Uterus (tissue), 3 donors: ENCODE measurements at regions not wholly inside any gene's neighbourhood (a gene's known extent, or its start where the extent isn't known, plus 50 kb on each side); places are given as distances from the start of the nearest gene placed in this dataset.

Experiments used
- DNase-seq, 2 donors: peaks; one replicate each; pipeline ENCODE4 v3.0.0-alpha.2; 2019 to 2020
- H3K27ac ChIP-seq, 2 donors: fragments of 200-600 bp; sonication (generic); 1 replicate in 1 of 2; 2 replicates in 1 of 2; pipeline ENCODE4 v1.5.1; 2016 to 2018
- H3K27me3 ChIP-seq, 2 donors: fragments of 200-600 bp; sonication (generic); one replicate each; pipeline ENCODE4 v1.5.1; 2018 to 2019; ENCODE audit warnings: control low read depth in 1 of 2
- H3K36me3 ChIP-seq, 2 donors: fragments of 200-600 bp; sonication (generic); one replicate each; pipeline ENCODE4 v1.5.1; 2019; ENCODE audit warnings: control low read depth in 1 of 2
- H3K4me1 ChIP-seq, 2 donors: fragments of 200-600 bp; sonication (generic); one replicate each; pipeline ENCODE4 v1.5.1; 2018 to 2019; ENCODE audit warnings: control low read depth in 1 of 2
- H3K4me3 ChIP-seq, 2 donors: fragments of 200-600 bp; sonication (generic); 1 replicate in 1 of 2; 2 replicates in 1 of 2; pipeline ENCODE4 v1.5.1; 2018 to 2019; ENCODE audit warnings: mild to moderate bottlenecking in 1 of 2
- H3K9me3 ChIP-seq, 2 donors: fragments of 200-600 bp; sonication (generic); one replicate each; pipeline ENCODE4 v1.5.1; 2019; ENCODE audit warnings: control low read depth in 1 of 2
- CTCF ChIP-seq, 4 experiments: fragments of 200-600 bp in 2 of 4; fragments of 450-650 bp in 2 of 4; sonication (generic) in 2 of 4; IDR thresholded peaks; one replicate each; pipeline ENCODE4 v1.5.1; 2016 to 2019; ENCODE audit warnings: antibody characterized with exemption in 4 of 4, mild to moderate bottlenecking in 2 of 4, moderate library complexity in 1 of 4
- POLR2A ChIP-seq, 2 donors: fragments of 450-650 bp; IDR thresholded peaks; one replicate each; pipeline ENCODE4 v1.6.1; 2016; ENCODE audit warnings: antibody characterized with exemption in 2 of 2, mild to moderate bottlenecking in 1 of 2, moderate library complexity in 1 of 2
- intact Hi-C: fragments of 100-400 bp; cut with DNase I; formaldehyde crosslinking; loops from one replicate; pipeline ENCODE4 v1.15.1; 2023; ENCODE audit warnings: low total_unique reads
- donor health status: DM: yes; HTN: yes; CAD: no.

- no peaks in the 10 kb centered on the region for H3K36me3 ChIP-seq
- no peaks in the 10 kb centered on the region for H3K4me1 ChIP-seq
- DNase-seq: no peak
- no peak overlapping the region for H3K27ac ChIP-seq
- H3K9me3 ChIP-seq: no peaks in the 10 kb centered on the region
- intact Hi-C loops: no loop called here
- H3K4me3 ChIP-seq: no peak overlapping the region
- no peaks in the 10 kb centered on the region for H3K27me3 ChIP-seq
- TF ChIP-seq POLR2A (IDR thresholded peaks at IDR 0.05) (no peak), CTCF (IDR thresholded peaks at IDR 0.05) (no peak)
Measured at GRCh38 chr11:81574301-81574700, 1159.4 kb downstream of the FAM181B start.

GRCh38 chr11:81573367-81573766, 1160.3 kb downstream of the FAM181B start:
- no peaks in the 10 kb centered on the region for H3K9me3 ChIP-seq
- no peak for TF ChIP-seq CTCF (IDR thresholded peaks at IDR 0.05)
- TF ChIP-seq POLR2A (IDR thresholded peaks at IDR 0.05): no peak
- no peaks in the 10 kb centered on the region for H3K27me3 ChIP-seq
- DNase-seq: no peak
- H3K4me1 ChIP-seq: no peaks in the 10 kb centered on the region
- H3K36me3 ChIP-seq: no peaks in the 10 kb centered on the region
- intact Hi-C loops: no loop called here
- no peak overlapping the region for H3K4me3 ChIP-seq
- H3K27ac ChIP-seq: no peak overlapping the region

- TF ChIP-seq POLR2A (IDR thresholded peaks at IDR 0.05) (no peak), CTCF (IDR thresholded peaks at IDR 0.05) (no peak)
- no peaks in the 10 kb centered on the region for H3K36me3 ChIP-seq
- DNase-seq: no peak
- H3K27me3 ChIP-seq: no peaks in the 10 kb centered on the region
- intact Hi-C loops: no loop called here
- no peak overlapping the region for H3K27ac ChIP-seq
- no peaks in the 10 kb centered on the region for H3K9me3 ChIP-seq
- H3K4me3 ChIP-seq: no peak overlapping the region
- no peaks in the 10 kb centered on the region for H3K4me1 ChIP-seq
Measured at GRCh38 chr11:81570669-81571068, 1163.0 kb downstream of the FAM181B start.

GRCh38 chr11:81569999-81570398, 1163.7 kb downstream of the FAM181B start:
- H3K27me3 ChIP-seq: no peaks in the 10 kb centered on the region
- DNase-seq: no peak
- intact Hi-C loops: no loop called here
- no peaks in the 10 kb centered on the region for H3K36me3 ChIP-seq
- no peak overlapping the region for H3K27ac ChIP-seq
- no peaks in the 10 kb centered on the region for H3K9me3 ChIP-seq
- H3K4me1 ChIP-seq: no peaks in the 10 kb centered on the region
- TF ChIP-seq POLR2A (IDR thresholded peaks at IDR 0.05) (no peak), CTCF (IDR thresholded peaks at IDR 0.05) (no peak)
- H3K4me3 ChIP-seq: no peak overlapping the region

GRCh38 chr11:81568918-81569317, 1164.7 kb downstream of the FAM181B start:
- no peak for TF ChIP-seq CTCF (IDR thresholded peaks at IDR 0.05)
- TF ChIP-seq POLR2A (IDR thresholded peaks at IDR 0.05): no peak
- intact Hi-C loops: no loop called here
- no peaks in the 10 kb centered on the region for H3K27me3 ChIP-seq
- no peak for DNase-seq
- no peaks in the 10 kb centered on the region for H3K36me3 ChIP-seq
- H3K9me3 ChIP-seq: no peaks in the 10 kb centered on the region
- no peak overlapping the region for H3K27ac ChIP-seq
- no peak overlapping the region for H3K4me3 ChIP-seq
- no peaks in the 10 kb centered on the region for H3K4me1 ChIP-seq
